GM13977 (cell line): ENCODE measurements at regions not wholly inside any gene's neighbourhood (a gene's known extent, or its start where the extent isn't known, plus 50 kb on each side); places are given as distances from the start of the nearest gene placed in this dataset.

ENCODE experiments used
- DNase-seq: peaks from one replicate; pipeline ENCODE4 v3.0.0; 2012; ENCODE audit warnings: low spot score
- in situ Hi-C: fragments of 300-500 bp; cut with MboI; formaldehyde crosslinking; loops from one replicate; pipeline ENCODE4 v1.12.0; 2022; ENCODE audit warnings: low sequenced_read_pairs, low pct_unique_long_range_greater_than_20kb, mixed read lengths, inconsistent platforms; ENCODE audit not compliant: unreplicated experiment
- TF ChIP-seq, protein P1 (sequence below): IDR thresholded peaks from 2 replicates; pipeline ENCODE4 v1.5.1; 2012; ENCODE audit warnings: mild to moderate bottlenecking, control low read depth; ENCODE audit not compliant: insufficient read depth; ENCODE audit errors: extremely low read depth, missing control alignments

DNA sequence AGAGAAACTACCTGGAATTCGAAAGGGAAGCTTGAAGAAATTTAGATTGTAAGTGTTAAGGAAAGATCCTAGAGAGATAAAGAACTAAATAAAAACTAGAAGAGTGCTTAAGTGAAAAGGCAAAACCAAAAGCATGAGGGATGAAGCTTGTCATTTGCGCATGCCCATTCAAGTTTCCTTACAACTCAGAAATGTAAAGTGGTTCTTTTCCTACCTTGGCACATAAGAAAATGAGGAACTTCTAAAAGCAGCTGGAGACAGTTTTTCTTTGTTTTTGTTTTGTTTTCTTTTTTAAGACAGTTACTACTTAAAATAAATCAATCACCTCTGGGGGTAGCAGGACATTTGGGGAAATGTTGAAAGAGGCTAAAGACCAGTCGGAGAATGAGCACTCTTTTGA lies 1304.4 kb upstream of the PCDH7 start:
- no peak for DNase-seq
- TF ChIP-seq, protein P1, sequence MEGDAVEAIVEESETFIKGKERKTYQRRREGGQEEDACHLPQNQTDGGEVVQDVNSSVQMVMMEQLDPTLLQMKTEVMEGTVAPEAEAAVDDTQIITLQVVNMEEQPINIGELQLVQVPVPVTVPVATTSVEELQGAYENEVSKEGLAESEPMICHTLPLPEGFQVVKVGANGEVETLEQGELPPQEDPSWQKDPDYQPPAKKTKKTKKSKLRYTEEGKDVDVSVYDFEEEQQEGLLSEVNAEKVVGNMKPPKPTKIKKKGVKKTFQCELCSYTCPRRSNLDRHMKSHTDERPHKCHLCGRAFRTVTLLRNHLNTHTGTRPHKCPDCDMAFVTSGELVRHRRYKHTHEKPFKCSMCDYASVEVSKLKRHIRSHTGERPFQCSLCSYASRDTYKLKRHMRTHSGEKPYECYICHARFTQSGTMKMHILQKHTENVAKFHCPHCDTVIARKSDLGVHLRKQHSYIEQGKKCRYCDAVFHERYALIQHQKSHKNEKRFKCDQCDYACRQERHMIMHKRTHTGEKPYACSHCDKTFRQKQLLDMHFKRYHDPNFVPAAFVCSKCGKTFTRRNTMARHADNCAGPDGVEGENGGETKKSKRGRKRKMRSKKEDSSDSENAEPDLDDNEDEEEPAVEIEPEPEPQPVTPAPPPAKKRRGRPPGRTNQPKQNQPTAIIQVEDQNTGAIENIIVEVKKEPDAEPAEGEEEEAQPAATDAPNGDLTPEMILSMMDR: no peak
- in situ Hi-C loops: no loop called here

DNA sequence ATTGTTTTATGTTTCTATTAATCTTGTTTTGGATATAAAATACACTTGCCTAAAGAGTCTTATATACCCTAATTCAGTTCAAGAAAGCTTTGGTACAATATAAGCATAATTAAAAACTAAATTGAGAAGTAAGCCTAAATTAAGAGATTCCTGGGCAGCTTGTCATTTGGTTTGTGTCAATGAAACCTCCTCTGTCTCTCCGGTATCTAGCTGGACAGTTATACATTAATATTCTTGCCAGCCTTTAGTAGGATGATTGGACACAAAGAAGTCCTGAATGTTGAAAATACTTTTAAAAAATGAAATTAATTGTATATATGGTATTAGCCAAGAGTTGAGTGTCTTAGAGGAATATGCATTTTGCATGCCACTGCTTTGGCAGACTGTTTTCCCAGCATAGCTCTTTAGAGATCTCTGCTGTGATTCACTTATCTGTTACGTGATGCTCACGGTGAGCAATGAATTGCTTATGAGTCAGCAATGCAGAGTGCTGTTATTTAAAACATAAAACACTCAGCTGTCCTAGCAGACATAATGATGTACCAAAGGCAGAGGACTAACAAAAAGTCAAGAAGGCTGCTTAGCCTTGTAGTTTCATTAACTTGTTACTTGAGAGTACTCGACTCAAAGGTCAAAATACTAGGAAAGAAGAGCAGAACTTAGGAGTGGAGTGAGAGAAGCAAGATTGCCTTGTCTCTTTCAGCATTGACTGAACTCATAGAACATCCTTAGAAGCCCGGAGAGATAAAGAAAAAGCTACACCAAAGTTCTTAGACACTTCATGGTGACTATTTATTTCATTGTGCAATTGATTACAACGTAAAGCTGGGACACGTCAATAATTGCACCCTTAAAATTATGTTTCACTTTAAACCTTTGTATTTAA lies 1296.1 kb upstream of the PCDH7 start:
- DNase-seq: no peak
- in situ Hi-C loops: no loop called here
- TF ChIP-seq, protein P1: no peak

DNA sequence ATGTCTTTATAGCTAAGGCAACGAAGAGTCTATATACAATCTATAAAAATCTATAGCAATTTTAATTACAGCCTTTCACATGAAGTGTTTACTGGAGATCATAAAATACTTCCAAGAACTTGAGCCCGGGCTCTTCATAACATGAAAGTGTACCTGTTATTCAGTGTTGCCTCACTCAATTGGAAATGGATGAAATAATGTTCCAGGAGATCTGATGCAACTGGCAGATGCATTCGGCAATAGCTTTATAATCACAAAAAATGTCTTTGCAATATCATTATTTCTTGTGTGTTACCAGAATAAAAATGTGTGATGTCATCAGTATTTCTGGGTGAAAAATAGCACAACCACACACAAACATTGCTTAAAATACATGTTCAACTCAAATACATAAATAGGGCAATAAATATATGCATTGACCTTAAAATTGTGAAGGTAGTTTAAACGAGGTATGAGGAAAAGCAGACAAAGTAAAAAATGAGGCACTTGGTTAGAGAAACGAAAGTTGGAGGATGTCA lies 1266.8 kb upstream of the PCDH7 start:
- in situ Hi-C loops: no loop called here
- TF ChIP-seq, protein P1: no peak
- DNase-seq: no peak

DNA sequence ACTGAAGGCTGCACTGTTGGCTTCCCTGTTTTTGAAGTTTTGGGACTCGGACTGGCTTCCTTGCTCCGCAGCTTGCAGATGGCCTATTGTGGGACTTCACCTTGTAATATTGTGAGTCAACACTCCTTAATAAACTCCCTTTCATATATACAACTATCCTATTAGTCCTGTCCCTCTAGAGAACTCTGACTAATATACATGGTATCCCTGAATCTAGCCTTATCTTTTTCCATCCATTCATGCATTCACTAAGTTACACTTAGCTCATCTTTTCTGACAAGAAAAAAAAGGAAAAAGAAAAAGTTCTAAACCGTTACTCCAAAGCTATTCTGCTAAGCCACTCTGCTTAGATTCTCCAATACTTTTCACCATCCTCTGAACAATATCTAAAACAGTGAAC lies 1260.2 kb upstream of the PCDH7 start:
- DNase-seq: no peak
- TF ChIP-seq, protein P1: no peak
- in situ Hi-C loops: no loop called here

DNA sequence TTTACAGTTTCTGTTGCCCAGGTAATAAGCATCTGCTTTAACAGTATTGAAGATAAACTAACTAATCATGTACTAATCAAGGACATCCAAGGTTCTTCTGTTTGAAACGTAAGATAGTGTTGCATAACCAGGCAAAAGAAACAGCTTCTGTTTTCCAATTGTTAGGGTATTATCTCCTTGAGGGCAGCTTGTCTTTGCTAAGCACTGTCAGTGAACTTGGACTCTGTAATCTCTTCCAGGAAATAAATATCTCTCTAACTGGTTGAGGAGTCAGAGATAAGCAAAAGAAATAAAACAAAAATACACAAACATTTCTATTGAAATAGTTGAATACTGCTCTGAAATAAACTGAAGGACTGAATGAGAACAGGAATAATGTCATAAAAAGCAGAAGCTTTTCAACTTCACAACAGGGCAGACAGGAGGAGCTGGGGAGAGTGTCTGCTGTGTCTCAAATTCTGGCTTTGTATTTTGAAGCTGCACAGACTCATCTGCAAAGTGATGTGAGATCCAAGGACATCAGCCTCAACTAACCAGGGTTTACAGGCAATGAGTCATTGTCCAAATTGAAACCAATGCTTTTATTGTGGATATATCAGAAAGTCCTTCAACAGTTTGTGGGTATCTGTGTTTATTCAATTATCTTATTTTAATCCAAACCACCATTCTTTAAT lies 1253.0 kb upstream of the PCDH7 start:
- no peak for DNase-seq
- in situ Hi-C loops: no loop called here
- TF ChIP-seq, protein P1: no peak
